Gastroesophageal sphincter (tissue), 4 donors: ENCODE measurements at regions not wholly inside any gene's neighbourhood (a gene's known extent, or its start where the extent isn't known, plus 50 kb on each side); places are given as distances from the start of the nearest gene placed in this dataset.

ENCODE experiments used
- ATAC-seq: fragments of 150-250 bp; one replicate; pipeline ENCODE4 v1.9.1; 2016; ENCODE audit warnings: mild to moderate bottlenecking, moderate library complexity
- H3K27ac ChIP-seq, 4 donors: fragments of 200-600 bp; sonication (generic) in 3 of 4; 1 replicate in 3 of 4; 2 replicates in 1 of 4; pipeline ENCODE4 v1.5.1; 2016 to 2019
- H3K27me3 ChIP-seq: fragments of 200-600 bp; sonication (generic); one replicate; pipeline ENCODE4 v1.5.1; 2019
- H3K36me3 ChIP-seq, 2 donors: fragments of 200-600 bp; sonication (generic); one replicate each; pipeline ENCODE4 v1.5.1; 2019; ENCODE audit warnings: control low read depth in 1 of 2
- H3K4me1 ChIP-seq, 3 donors: fragments of 200-600 bp; sonication (generic); 1 replicate in 2 of 3; 2 replicates in 1 of 3; pipeline ENCODE4 v1.5.1; 2016 to 2019; ENCODE audit warnings: control low read depth in 2 of 3
- H3K4me3 ChIP-seq, 2 donors: fragments of 200-600 bp; sonication (generic); one replicate each; pipeline ENCODE4 v1.5.1; 2019; ENCODE audit warnings: mild to moderate bottlenecking in 1 of 2, moderate library complexity in 1 of 2
- H3K9me3 ChIP-seq, 3 donors: fragments of 200-600 bp; sonication (generic); one replicate each; pipeline ENCODE4 v1.5.1; 2017 to 2019; ENCODE audit warnings: control low read depth in 2 of 3
- CTCF ChIP-seq, 4 experiments: fragments of 200-600 bp in 2 of 4; fragments of 450-650 bp in 2 of 4; sonication (generic) in 1 of 4; IDR thresholded peaks; one replicate each; pipeline ENCODE4 v1.5.1; 2017 to 2019; ENCODE audit warnings: antibody characterized with exemption in 4 of 4, mild to moderate bottlenecking in 2 of 4, moderate library complexity in 2 of 4
- EP300 ChIP-seq: sonication (generic); formaldehyde crosslinking; IDR thresholded peaks from one replicate; pipeline ENCODE4 v1.6.1; 2017; ENCODE audit warnings: antibody characterized with exemption, mild to moderate bottlenecking
- POLR2A ChIP-seq, 2 donors: fragments of 450-650 bp; IDR thresholded peaks; one replicate each; pipeline ENCODE4 v1.6.1; 2017; ENCODE audit warnings: antibody characterized with exemption in 2 of 2, mild to moderate bottlenecking in 2 of 2, moderate library complexity in 1 of 2
- POLR2AphosphoS5 ChIP-seq: sonication (generic); formaldehyde crosslinking; IDR thresholded peaks from one replicate; pipeline ENCODE4 v1.6.1; 2017; ENCODE audit warnings: antibody characterized with exemption
- WGBS, 2 donors: methylation state at CpG; one replicate each; pipeline ENCODE4 v1.1.5; 2018; ENCODE audit warnings: low coverage in 1 of 2; 5-methylcytosine and 5-hydroxymethylcytosine counted together

GRCh38 chr5:94025788-94026473, 284.5 kb upstream of the POU5F2 start:
- no peaks in the 10 kb centered on the region for H3K9me3 ChIP-seq
- ATAC-seq: no peak
- H3K36me3 ChIP-seq: peaks cover 0 to 18% of the 10 kb centered on the region in 2 donors
- no peaks in the 10 kb centered on the region for H3K4me1 ChIP-seq
- no peak overlapping the region for H3K27ac ChIP-seq
- no peaks in the 10 kb centered on the region for H3K27me3 ChIP-seq
- WGBS, 2 donors: 86 to 95% methylated on average over 2 to 4 of the region's 10 CpGs
- H3K4me3 ChIP-seq: no peak overlapping the region
- TF ChIP-seq CTCF (IDR thresholded peaks at IDR 0.05) (no peak), POLR2A (IDR thresholded peaks at IDR 0.05) (no peak), POLR2AphosphoS5 (no peak), EP300 (no peak)

DNA sequence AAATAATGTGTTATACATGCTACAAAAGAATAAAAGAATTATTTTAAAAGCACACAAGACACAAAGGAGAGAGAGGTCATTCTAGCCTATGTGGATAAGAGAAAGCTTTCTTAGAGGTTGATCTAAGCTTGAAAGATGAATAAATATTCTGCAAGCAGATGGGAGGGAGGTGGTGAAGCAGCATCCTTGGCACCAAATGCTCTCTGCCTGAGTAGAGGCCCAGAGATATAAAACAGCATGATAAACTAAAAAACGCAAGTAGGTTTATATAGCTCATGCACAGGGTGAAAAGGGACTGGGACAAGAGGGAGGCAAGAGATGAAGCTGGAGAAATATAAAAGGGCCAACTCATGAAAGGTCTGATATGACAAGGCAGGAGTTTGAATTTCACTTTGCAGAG, 283.2 kb upstream of the POU5F2 start:
- no peak for TF ChIP-seq POLR2A (IDR thresholded peaks at IDR 0.05)
- TF ChIP-seq EP300: no peak
- TF ChIP-seq POLR2AphosphoS5: no peak
- TF ChIP-seq CTCF (IDR thresholded peaks at IDR 0.05): no peak
- ATAC-seq: no peak
- peaks cover 0 to 26% of the 10 kb centered on the region in 2 donors for H3K36me3 ChIP-seq
- no peak overlapping the region for H3K27ac ChIP-seq
- no peaks in the 10 kb centered on the region for H3K27me3 ChIP-seq
- no peak overlapping the region for H3K4me3 ChIP-seq
- no peaks in the 10 kb centered on the region for H3K4me1 ChIP-seq
- 100% methylated on average over 1 of the region's 1 CpG for WGBS, 2 donors
- peaks cover 0 to 2% (median 0%) of the 10 kb centered on the region in 3 donors for H3K9me3 ChIP-seq

DNA sequence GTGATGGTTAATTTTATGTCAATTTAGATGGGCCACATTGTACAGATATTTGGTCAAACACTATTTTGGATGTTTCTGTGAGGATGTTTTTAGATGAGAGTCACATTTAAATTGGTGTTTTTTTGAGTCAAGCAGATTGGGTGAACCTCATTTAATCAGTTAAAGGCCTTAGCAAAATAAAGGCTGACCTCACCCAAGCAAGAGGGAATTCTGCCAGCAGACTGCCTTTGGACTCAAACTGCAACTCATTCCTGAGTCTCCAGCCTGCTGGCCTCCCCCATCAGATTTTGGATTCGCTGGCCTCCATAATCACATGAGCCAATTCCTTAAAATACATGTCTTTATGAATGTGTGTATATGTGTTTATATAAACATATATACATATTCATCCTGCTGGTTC, 282.7 kb upstream of the POU5F2 start:
- TF ChIP-seq EP300 (no peak), CTCF (IDR thresholded peaks at IDR 0.05) (no peak), POLR2AphosphoS5 (no peak), POLR2A (IDR thresholded peaks at IDR 0.05) (no peak)
- H3K27me3 ChIP-seq: no peaks in the 10 kb centered on the region
- 100% methylated on average over 1 of the region's 1 CpG for WGBS, 2 donors
- peaks cover 0 to 7% (median 0%) of the 10 kb centered on the region in 3 donors for H3K9me3 ChIP-seq
- no peaks in the 10 kb centered on the region for H3K4me1 ChIP-seq
- no peak for ATAC-seq
- peaks cover 0 to 29% of the 10 kb centered on the region in 2 donors for H3K36me3 ChIP-seq
- H3K27ac ChIP-seq: no peak overlapping the region
- H3K4me3 ChIP-seq: no peak overlapping the region

DNA sequence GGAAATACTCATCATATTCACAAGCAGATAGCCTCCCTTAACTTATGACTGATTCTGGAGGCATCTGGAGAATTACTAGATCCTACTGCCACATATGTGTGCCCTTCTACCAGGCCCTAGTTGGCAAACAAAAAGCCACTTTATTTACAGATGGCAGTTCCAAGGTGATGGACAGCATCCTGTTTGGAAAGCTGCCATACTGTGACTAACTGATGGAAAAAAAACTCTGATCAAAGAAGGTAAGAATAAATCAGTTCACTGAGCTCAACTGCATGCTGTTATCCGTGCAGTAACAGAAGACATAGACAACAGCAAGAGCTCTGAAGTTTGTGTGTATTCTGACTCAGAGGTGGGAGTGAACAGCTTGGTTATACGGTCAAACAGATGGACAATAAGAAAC, 279.8 kb upstream of the POU5F2 start:
- 62 to 83% methylated on average over 1 to 2 of the region's 2 CpGs for WGBS, 2 donors
- TF ChIP-seq CTCF (IDR thresholded peaks at IDR 0.05) (no peak), EP300 (no peak), POLR2A (IDR thresholded peaks at IDR 0.05) (no peak), POLR2AphosphoS5 (no peak)
- Histone ChIP-seq H3K4me1 (no peaks in the 10 kb centered on the region), H3K27me3 (no peaks in the 10 kb centered on the region), H3K36me3 (peaks cover 0 to 52% of the 10 kb centered on the region in 2 donors), H3K9me3 (peaks cover 0 to 18% (median 0%) of the 10 kb centered on the region in 3 donors), H3K27ac (no peak overlapping the region), H3K4me3 (no peak overlapping the region)
- no peak for ATAC-seq

DNA sequence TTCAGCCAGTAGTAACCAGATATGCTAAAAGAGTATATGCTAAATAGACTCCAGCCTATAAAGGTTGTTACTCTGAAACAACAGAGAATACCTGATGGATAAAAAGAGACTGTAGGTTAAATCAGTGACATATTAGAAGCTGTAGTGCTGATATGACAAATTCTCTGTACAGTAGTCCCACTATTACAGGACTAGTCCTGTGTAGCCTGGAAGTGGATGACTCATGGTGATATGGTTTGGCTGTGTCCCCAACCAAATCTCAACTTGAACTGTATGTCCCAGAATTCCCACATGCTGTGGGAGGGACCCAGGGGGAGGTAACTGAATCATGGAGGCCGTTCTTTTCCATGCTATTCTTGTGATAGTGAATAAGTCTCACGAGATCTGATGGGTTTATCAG, 276.2 kb upstream of the POU5F2 start:
- Histone ChIP-seq H3K27ac (no peak overlapping the region), H3K4me1 (no peaks in the 10 kb centered on the region), H3K9me3 (peaks cover 0 to 18% (median 0%) of the 10 kb centered on the region in 3 donors), H3K27me3 (no peaks in the 10 kb centered on the region), H3K36me3 (peaks cover 0 to 58% of the 10 kb centered on the region in 2 donors), H3K4me3 (no peak overlapping the region)
- no peak for TF ChIP-seq EP300
- no peak for TF ChIP-seq POLR2AphosphoS5
- TF ChIP-seq CTCF (IDR thresholded peaks at IDR 0.05): no peak
- TF ChIP-seq POLR2A (IDR thresholded peaks at IDR 0.05): no peak
- ATAC-seq: no peak
- WGBS, 2 donors: 85 to 94% methylated on average over 2 of the region's 2 CpGs
